22Rv1 (cell line): ENCODE measurements at regions not wholly inside any gene's neighbourhood (a gene's known extent, or its start where the extent isn't known, plus 50 kb on each side); places are given as distances from the start of the nearest gene placed in this dataset.
"Not testable (repeated sequence)": the region's sequence is repeated elsewhere in the genome, so short reads cannot be mapped to it uniquely, and the experiment has no call there.

Experiments used
- H3K27ac ChIP-seq: fragments of 450-650 bp; 2 replicates; pipeline ENCODE4 v1.5.1; 2017
- CTCF ChIP-seq: fragments of 450-650 bp; IDR thresholded peaks from 2 replicates; pipeline ENCODE4 v1.5.1; 2017; ENCODE audit warnings: mild to moderate bottlenecking
- ZFX ChIP-seq: fragments of 450-650 bp; IDR thresholded peaks from 2 replicates; pipeline ENCODE4 v1.6.1; 2017; ENCODE audit warnings: antibody characterized with exemption, borderline replicate concordance

GRCh38 chr6:96394727-96395126, 126.9 kb upstream of the UFL1 start:
- TF ChIP-seq ZFX (no peak), CTCF (peak; percentile 58)
- H3K27ac ChIP-seq: no peak overlapping the region

GRCh38 chr6:96410467-96410866, 111.1 kb upstream of the UFL1 start:
- TF ChIP-seq ZFX (no peak), CTCF (no peak)
- no peak overlapping the region for H3K27ac ChIP-seq

- TF ChIP-seq ZFX (no peak), CTCF (no peak)
- no peak overlapping the region for H3K27ac ChIP-seq
Measured at GRCh38 chr6:96420294-96420693, 101.3 kb upstream of the UFL1 start.

- no peak overlapping the region for H3K27ac ChIP-seq
- TF ChIP-seq ZFX: no peak
- no peak for TF ChIP-seq CTCF
Measured at GRCh38 chr6:96433950-96434349, 87.7 kb upstream of the UFL1 start.

GRCh38 chr6:96436398-96436797, 85.2 kb upstream of the UFL1 start:
- no peak overlapping the region for H3K27ac ChIP-seq
- no peak for TF ChIP-seq CTCF
- TF ChIP-seq ZFX: no peak

- not testable (repeated sequence) for H3K27ac ChIP-seq
Measured at GRCh38 chr6:96437228-96437627, 84.4 kb upstream of the UFL1 start.

- no peak overlapping the region for H3K27ac ChIP-seq
- no peak for TF ChIP-seq CTCF
- TF ChIP-seq ZFX: no peak
Measured at GRCh38 chr6:96450082-96450769, 71.4 kb upstream of the UFL1 start.

GRCh38 chr6:96450770-96451130, 70.9 kb upstream of the UFL1 start:
- TF ChIP-seq CTCF (no peak), ZFX (no peak)
- H3K27ac ChIP-seq: no peak overlapping the region
